GM12878 (cell line): ENCODE measurements at regions not wholly inside any gene's neighbourhood (a gene's known extent, or its start where the extent isn't known, plus 50 kb on each side); places are given as distances from the start of the nearest gene placed in this dataset.

Experiments
- ATAC-seq: fragments of 200-7000 bp; cut with Tn5 transposase; 3 replicates; pipeline ENCODE4 v1.9.1; 2020; ENCODE audit warnings: mild to moderate bottlenecking, moderate library complexity
- BruUV-seq: library from RNA; stranded (reverse); fragments of 400-500 nt; replicated peaks from 2 replicates; lab custom pipeline; 2021; lab: Mats Ljungman, UMichigan
- CTCF ChIA-PET: fragments of 300-600 bp; sonication (Branson Sonifier 250); formaldehyde crosslinking; extraction: SDS; loops from one replicate; lab custom pipeline; 2021; ENCODE audit warnings: inconsistent platforms; lab: Yijun Ruan, JAX
- POLR2A ChIA-PET: fragments of 350-600 bp; formaldehyde crosslinking; extraction: SDS; loops from one replicate; lab custom pipeline; 2021; ENCODE audit warnings: inconsistent platforms; lab: Charles Lee
- RAD21 ChIA-PET: fragments of 300-600 bp; sonication (Branson Sonifier 250); formaldehyde crosslinking; loops from one replicate; lab custom pipeline; 2023; ENCODE audit warnings: antibody characterized with exemption; ENCODE audit not compliant: unreplicated experiment; lab: Charles Lee
- SMC1A ChIA-PET: fragments of 300-600 bp; sonication (Branson Sonifier 250); formaldehyde crosslinking; loops from one replicate; lab custom pipeline; 2023; ENCODE audit not compliant: unreplicated experiment, uncharacterized antibody; lab: Charles Lee
- DNase-seq: peaks from one replicate; pipeline ENCODE4 v3.0.0-alpha.2; 2011; ENCODE audit warnings: low read depth, low spot score
- FAIRE-seq: peaks from 3 replicates; lab custom pipeline; 2011; peaks lifted over from hg19 to GRCh38; lab: Jason Lieb, UNC
- H2AFZ ChIP-seq: 2 replicates; pipeline ENCODE4 v1.6.0; 2011; ENCODE audit warnings: low read depth, low read length, control low read depth; ENCODE audit not compliant: control insufficient read depth
- H3K27ac ChIP-seq: 2 replicates; pipeline ENCODE4 v1.5.1; 2011; ENCODE audit warnings: control low read depth; ENCODE audit not compliant: control insufficient read depth, insufficient read depth
- H3K27me3 ChIP-seq, 2 experiments: replicated peaks in 1 of 2; 2 replicates each; pipeline versions ENCODE4 v1.6.0 to v1.6.1; 2011; ENCODE audit warnings: low read length in 1 of 2; ENCODE audit not compliant: control insufficient read depth in 2 of 2, insufficient read depth in 2 of 2
- H3K36me3 ChIP-seq, 2 experiments: 2 replicates each; pipeline ENCODE4 v1.5.1; 2011; ENCODE audit warnings: low read length in 1 of 2; ENCODE audit not compliant: control insufficient read depth in 2 of 2, insufficient read depth in 2 of 2
- H3K4me1 ChIP-seq: 2 replicates; pipeline ENCODE4 v1.6.1; 2011; ENCODE audit warnings: mild to moderate bottlenecking, low read length, moderate library complexity, mixed read lengths; ENCODE audit not compliant: control insufficient read depth, insufficient read depth
- H3K4me2 ChIP-seq: 2 replicates; pipeline ENCODE4 v1.6.0; 2011; ENCODE audit warnings: control low read depth; ENCODE audit not compliant: control insufficient read depth, insufficient read depth
- H3K4me3 ChIP-seq: fragments of 200-600 bp; sonication (generic); 2 replicates; pipeline ENCODE4 v1.5.1; 2016
- H3K79me2 ChIP-seq: 2 replicates; pipeline ENCODE4 v1.6.0; 2011; ENCODE audit warnings: low read length; ENCODE audit not compliant: control insufficient read depth, insufficient read depth
- H3K9ac ChIP-seq: 2 replicates; pipeline ENCODE4 v1.8.0; 2011; ENCODE audit warnings: low read length, control low read depth, mixed read lengths; ENCODE audit not compliant: control insufficient read depth, insufficient read depth
- H3K9me3 ChIP-seq: replicated peaks from 3 replicates; pipeline ENCODE4 v1.5.1; 2011; ENCODE audit warnings: mild to moderate bottlenecking, low read length; ENCODE audit not compliant: control insufficient read depth, insufficient read depth
- H4K20me1 ChIP-seq: 2 replicates; pipeline ENCODE4 v1.6.0; 2011; ENCODE audit not compliant: control insufficient read depth, insufficient read depth
- ASH2L ChIP-seq: fragments of 300-600, 200-600 bp; sonication (generic); IDR thresholded peaks from 2 replicates; pipeline ENCODE4 v1.6.1; 2017; ENCODE audit warnings: low read depth, mild to moderate bottlenecking, borderline replicate concordance
- HCFC1 ChIP-seq: fragments of 150-350 bp; IDR thresholded peaks from 2 replicates; pipeline ENCODE4 v1.6.1; 2014; ENCODE audit warnings: low read length
- NFYB ChIP-seq: IDR thresholded peaks from 2 replicates; pipeline ENCODE4 v1.6.1; 2011; ENCODE audit warnings: low read depth, mild to moderate bottlenecking, low read length, improper control_type of control experiment, moderate library complexity; ENCODE audit not compliant: insufficient read depth
- RFX5 ChIP-seq: IDR thresholded peaks from 2 replicates; pipeline ENCODE4 v1.6.1; 2011; ENCODE audit warnings: low read depth, low read length, improper control_type of control experiment
- WGBS: methylation state at CpG from one replicate; pipeline ENCODE4 v1.1.6; 2016; ENCODE audit warnings: low lambda C conversion rate; ENCODE audit not compliant: insufficient replicate concordance, insufficient coverage; ENCODE audit errors: missing lambda C conversion rate; 5-methylcytosine and 5-hydroxymethylcytosine counted together
- in situ Hi-C: fragments of 300-500 bp; cut with MboI; formaldehyde crosslinking; loops from 9 replicates; pipeline ENCODE4 v1.14.3; 2018; ENCODE audit warnings: mixed read lengths
- intact Hi-C: fragments of 100-400 bp; cut with micrococcal nuclease; formaldehyde crosslinking; loops from one replicate; pipeline ENCODE4 v1.14.2; 2022; ENCODE audit not compliant: unreplicated experiment
- TF ChIP-seq, protein P1 (sequence below): IDR thresholded peaks from 2 replicates; pipeline ENCODE4 v1.6.1; 2011; ENCODE audit warnings: mild to moderate bottlenecking, low read depth, low read length, moderate library complexity; ENCODE audit not compliant: insufficient replicate concordance
- TF ChIP-seq, protein P2 (sequence below): fragments of 450-650 bp; IDR thresholded peaks from 2 replicates; pipeline ENCODE4 v1.6.1; 2017; ENCODE audit warnings: mild to moderate bottlenecking

DNA sequence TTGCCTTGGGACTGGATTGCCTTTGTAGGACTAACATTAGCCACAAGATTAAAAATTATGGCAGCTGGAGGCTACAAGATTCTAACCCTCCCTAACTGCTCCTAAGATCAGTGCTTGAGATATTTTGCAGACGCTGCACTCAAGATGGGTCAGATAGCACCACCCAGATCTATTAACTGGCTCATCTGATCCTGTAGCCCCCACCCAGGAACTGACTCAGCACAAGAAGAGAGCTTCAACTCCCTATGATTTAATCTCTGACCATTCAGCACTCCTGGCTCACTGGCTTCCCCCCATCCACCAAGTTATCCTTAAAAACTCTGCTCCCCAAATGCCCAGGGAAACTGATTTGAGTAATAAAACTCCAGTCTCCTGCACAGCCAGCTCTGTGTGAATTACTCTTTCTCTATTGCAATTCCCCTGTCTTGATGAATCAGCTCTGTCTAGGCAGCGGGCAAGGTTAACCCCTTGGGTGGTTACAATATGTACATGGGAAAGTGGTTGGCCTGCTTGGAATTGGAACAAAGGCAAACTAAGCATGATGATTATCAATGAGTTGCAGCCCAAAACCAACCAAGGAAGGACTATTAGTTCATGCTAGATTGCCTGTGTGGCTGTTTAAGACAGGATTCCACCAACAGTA is 111.3 kb downstream of the OR2B2 start:
- ChIA-PET POLR2A (interaction anchor here (0.6 kb wide), 1 partner anchor 86 kb away, joined by 5 read pairs; no protein-coding TSS in a partner anchor), CTCF (interaction anchor here (0.9 to 1.3 kb wide), 4 partner anchors 94 to 613 kb away, joined by 3 to 4 read pairs (median 4); no protein-coding TSS in a partner anchor), RAD21 (no interaction called here), SMC1A (interaction anchor here (1.0 kb wide), 1 partner anchor 12 kb away, joined by 4 read pairs; no protein-coding TSS in a partner anchor)
- ATAC-seq: no peak
- no peak for TF ChIP-seq HCFC1
- TF ChIP-seq, protein P1, sequence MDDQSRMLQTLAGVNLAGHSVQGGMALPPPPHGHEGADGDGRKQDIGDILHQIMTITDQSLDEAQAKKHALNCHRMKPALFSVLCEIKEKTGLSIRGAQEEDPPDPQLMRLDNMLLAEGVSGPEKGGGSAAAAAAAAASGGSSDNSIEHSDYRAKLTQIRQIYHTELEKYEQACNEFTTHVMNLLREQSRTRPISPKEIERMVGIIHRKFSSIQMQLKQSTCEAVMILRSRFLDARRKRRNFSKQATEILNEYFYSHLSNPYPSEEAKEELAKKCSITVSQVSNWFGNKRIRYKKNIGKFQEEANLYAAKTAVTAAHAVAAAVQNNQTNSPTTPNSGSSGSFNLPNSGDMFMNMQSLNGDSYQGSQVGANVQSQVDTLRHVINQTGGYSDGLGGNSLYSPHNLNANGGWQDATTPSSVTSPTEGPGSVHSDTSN: no peak
- 48% methylated on average over 2 of the region's 2 CpGs for WGBS
- BruUV-seq: no TSS peak
- Histone ChIP-seq H4K20me1 (no peaks in the 10 kb centered on the region), H3K9me3 (no peaks in the 10 kb centered on the region), H3K4me3 (no peak overlapping the region), H3K9ac (no peak overlapping the region), H3K27me3 (no peaks in the 10 kb centered on the region), H3K36me3 (no peaks in the 10 kb centered on the region), H2AFZ (no peak overlapping the region), H3K27ac (no peak overlapping the region), H3K4me2 (no peak overlapping the region), H3K4me1 (peaks cover 9% of the 10 kb centered on the region), H3K79me2 (no peaks in the 10 kb centered on the region)
- no peak for FAIRE-seq
- intact Hi-C loops: no loop called here
- DNase-seq: no peak
- in situ Hi-C loops: loop anchor here (10.0 kb wide), 1 partner anchor 646 kb away; no protein-coding TSS in a partner anchor

DNA sequence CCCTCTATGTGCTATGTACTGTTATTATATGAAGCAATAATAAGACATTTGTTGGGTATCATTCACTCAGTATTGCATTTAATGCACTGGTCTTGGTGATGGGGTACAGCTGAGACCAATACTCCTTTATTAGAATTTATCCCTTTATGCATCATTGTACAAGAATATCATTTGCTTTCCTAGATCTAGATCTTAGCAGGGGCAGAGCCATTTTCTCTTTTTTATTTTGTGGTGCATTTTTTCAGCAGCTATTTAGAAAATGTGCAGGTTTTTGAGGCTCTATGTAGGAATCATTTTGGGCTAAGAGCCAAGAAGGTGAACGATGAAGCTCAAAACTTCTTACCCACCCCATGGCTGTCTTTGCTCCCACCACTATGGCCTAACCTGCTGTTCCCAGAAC is 114.2 kb downstream of the OR2B2 start:
- H4K20me1 ChIP-seq: no peaks in the 10 kb centered on the region
- WGBS: 78% methylated on average over 1 of the region's 1 CpG
- no peak overlapping the region for H3K27ac ChIP-seq
- TF ChIP-seq, protein P2, sequence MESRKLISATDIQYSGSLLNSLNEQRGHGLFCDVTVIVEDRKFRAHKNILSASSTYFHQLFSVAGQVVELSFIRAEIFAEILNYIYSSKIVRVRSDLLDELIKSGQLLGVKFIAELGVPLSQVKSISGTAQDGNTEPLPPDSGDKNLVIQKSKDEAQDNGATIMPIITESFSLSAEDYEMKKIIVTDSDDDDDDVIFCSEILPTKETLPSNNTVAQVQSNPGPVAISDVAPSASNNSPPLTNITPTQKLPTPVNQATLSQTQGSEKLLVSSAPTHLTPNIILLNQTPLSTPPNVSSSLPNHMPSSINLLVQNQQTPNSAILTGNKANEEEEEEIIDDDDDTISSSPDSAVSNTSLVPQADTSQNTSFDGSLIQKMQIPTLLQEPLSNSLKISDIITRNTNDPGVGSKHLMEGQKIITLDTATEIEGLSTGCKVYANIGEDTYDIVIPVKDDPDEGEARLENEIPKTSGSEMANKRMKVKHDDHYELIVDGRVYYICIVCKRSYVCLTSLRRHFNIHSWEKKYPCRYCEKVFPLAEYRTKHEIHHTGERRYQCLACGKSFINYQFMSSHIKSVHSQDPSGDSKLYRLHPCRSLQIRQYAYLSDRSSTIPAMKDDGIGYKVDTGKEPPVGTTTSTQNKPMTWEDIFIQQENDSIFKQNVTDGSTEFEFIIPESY: no peak
- no peak for TF ChIP-seq NFYB
- TF ChIP-seq RFX5: no peak
- TF ChIP-seq ASH2L: no peak
- TF ChIP-seq, all 136 proteins: peak for 0
- intact Hi-C loops: no loop called here
- CTCF ChIA-PET: interaction anchor here (0.8 to 5.3 kb wide), 12 partner anchors 11 to 670 kb away, joined by 3 to 58 read pairs (median 4); partner anchors contain the start of gene POM121L2
- H3K4me3 ChIP-seq: no peak overlapping the region
- H3K79me2 ChIP-seq: no peaks in the 10 kb centered on the region
- no peak for ATAC-seq
- no peak for DNase-seq
- H3K9ac ChIP-seq: no peak overlapping the region
- no peaks in the 10 kb centered on the region for H3K36me3 ChIP-seq
- POLR2A ChIA-PET: interaction anchor here (0.6 kb wide), 1 partner anchor 651 kb away, joined by 6 read pairs; no protein-coding TSS in a partner anchor
- RAD21 ChIA-PET: interaction anchor here (0.6 to 6.4 kb wide), 4 partner anchors 26 to 620 kb away, joined by 3 to 80 read pairs (median 50); a partner anchor contains a TSS
- no peak overlapping the region for H2AFZ ChIP-seq
- no peaks in the 10 kb centered on the region for H3K27me3 ChIP-seq
- FAIRE-seq: no peak
- SMC1A ChIA-PET: interaction anchor here (0.6 to 7.3 kb wide), 9 partner anchors 9 to 634 kb away, joined by 3 to 61 read pairs (median 4); a partner anchor contains a TSS
- BruUV-seq: no TSS peak
- no peak overlapping the region for H3K4me2 ChIP-seq
- in situ Hi-C loops: no loop called here
- H3K9me3 ChIP-seq: no peaks in the 10 kb centered on the region
- peaks cover 22% of the 10 kb centered on the region for H3K4me1 ChIP-seq
